ENCODE measurements at regions not wholly inside any gene's neighbourhood (a gene's known extent, or its start where the extent isn't known, plus 50 kb on each side); places are given as distances from the start of the nearest gene placed in this dataset.

DNA sequence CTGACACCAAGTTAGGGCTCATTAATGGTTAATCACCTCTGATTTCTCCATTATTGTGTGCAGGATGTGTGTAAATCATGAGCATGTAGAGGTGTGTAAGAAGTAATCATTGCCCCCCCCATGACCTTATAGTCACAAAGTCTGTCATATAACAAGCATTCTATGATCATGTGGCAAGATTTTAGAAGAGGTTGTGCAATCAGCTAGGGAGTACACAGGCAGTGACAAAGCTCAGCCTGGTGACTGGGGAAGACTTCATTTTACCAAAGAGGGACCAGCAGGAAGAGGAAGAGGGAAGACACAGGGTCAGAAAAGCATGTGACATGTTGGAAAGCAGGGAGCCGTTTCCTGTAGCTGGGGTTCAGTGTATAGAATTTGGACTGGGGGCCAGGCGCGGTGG, 176.5 kb upstream of the LARGE1 start:
- Histone ChIP-seq H3K4me3 (ENCODE audit: low read depth, low read length, poor library complexity, severe bottlenecking) (no peak overlapping the region), H3K27me3 (replicated peaks; ENCODE audit: insufficient read depth, low read depth, low read length, poor library complexity) (no peaks in the 10 kb centered on the region), H3K4me1 (ENCODE audit: insufficient read depth, low read length, poor library complexity, severe bottlenecking) (no peaks in the 10 kb centered on the region), H3K36me3 (ENCODE audit: insufficient read depth, low read length, poor library complexity, severe bottlenecking) (no peaks in the 10 kb centered on the region), H3K9me3 (ENCODE audit: low read depth, low read length, poor library complexity, severe bottlenecking) (peaks cover 14% of the 10 kb centered on the region), H3K27ac (ENCODE audit: low read depth, low read length, poor library complexity, severe bottlenecking) (no peak overlapping the region)
- ChIA-PET POLR2A (ENCODE audit: low non-redundant PET) (no interaction called here), CTCF (no interaction called here)
- intact Hi-C loops (cut with micrococcal nuclease; ENCODE audit: unreplicated experiment): no loop called here
- DNase-seq (ENCODE audit: low spot score): no peak
- TF ChIP-seq, protein P1, sequence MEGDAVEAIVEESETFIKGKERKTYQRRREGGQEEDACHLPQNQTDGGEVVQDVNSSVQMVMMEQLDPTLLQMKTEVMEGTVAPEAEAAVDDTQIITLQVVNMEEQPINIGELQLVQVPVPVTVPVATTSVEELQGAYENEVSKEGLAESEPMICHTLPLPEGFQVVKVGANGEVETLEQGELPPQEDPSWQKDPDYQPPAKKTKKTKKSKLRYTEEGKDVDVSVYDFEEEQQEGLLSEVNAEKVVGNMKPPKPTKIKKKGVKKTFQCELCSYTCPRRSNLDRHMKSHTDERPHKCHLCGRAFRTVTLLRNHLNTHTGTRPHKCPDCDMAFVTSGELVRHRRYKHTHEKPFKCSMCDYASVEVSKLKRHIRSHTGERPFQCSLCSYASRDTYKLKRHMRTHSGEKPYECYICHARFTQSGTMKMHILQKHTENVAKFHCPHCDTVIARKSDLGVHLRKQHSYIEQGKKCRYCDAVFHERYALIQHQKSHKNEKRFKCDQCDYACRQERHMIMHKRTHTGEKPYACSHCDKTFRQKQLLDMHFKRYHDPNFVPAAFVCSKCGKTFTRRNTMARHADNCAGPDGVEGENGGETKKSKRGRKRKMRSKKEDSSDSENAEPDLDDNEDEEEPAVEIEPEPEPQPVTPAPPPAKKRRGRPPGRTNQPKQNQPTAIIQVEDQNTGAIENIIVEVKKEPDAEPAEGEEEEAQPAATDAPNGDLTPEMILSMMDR (conservative IDR thresholded peaks at IDR 0.05; ENCODE audit: low read depth, low read length): no peak
- TF ChIP-seq EZH2 (IDR thresholded peaks at IDR 0.05; ENCODE audit: borderline replicate concordance, low read depth, low read length, poor library complexity, severe bottlenecking): no peak
- no TSS peak for BruUV-seq (replicated peaks)

GRCh38 chr22:34099278-34099677, 179.0 kb upstream of the LARGE1 start:
- TF ChIP-seq, protein P1 (conservative IDR thresholded peaks at IDR 0.05; ENCODE audit: low read depth, low read length): no peak
- no peak for TF ChIP-seq EZH2 (IDR thresholded peaks at IDR 0.05; ENCODE audit: borderline replicate concordance, low read depth, low read length, poor library complexity, severe bottlenecking)
- intact Hi-C loops (cut with micrococcal nuclease; ENCODE audit: unreplicated experiment): no loop called here
- Histone ChIP-seq H3K4me3 (ENCODE audit: low read depth, low read length, poor library complexity, severe bottlenecking) (no peak overlapping the region), H3K9me3 (ENCODE audit: low read depth, low read length, poor library complexity, severe bottlenecking) (peaks cover 21% of the 10 kb centered on the region), H3K27me3 (replicated peaks; ENCODE audit: insufficient read depth, low read depth, low read length, poor library complexity) (no peaks in the 10 kb centered on the region), H3K27ac (ENCODE audit: low read depth, low read length, poor library complexity, severe bottlenecking) (no peak overlapping the region), H3K4me1 (ENCODE audit: insufficient read depth, low read length, poor library complexity, severe bottlenecking) (no peaks in the 10 kb centered on the region), H3K36me3 (ENCODE audit: insufficient read depth, low read length, poor library complexity, severe bottlenecking) (no peaks in the 10 kb centered on the region)
- ChIA-PET POLR2A (ENCODE audit: low non-redundant PET) (no interaction called here), CTCF (no interaction called here)
- BruUV-seq (replicated peaks): no TSS peak
- no peak for DNase-seq (ENCODE audit: low spot score)

DNA sequence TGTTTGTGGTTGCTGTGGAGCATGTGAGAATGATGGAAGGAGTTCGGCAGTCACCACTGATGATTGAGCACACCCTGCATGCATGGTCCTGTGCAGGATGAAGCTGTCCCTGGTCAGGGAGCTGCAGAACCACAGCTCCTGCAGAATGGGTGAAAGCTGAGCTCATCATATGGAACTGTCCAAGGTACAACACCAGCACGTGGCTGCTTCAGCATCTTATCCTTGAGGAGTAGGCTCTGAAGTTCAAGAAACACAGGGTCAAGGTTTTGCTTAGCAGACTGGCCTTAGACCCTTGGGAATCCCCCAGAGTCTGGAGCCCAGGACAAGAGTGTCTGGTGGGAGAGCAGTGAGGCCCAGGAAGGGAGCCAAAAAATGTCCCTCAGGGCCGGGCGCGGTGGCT, 182.4 kb upstream of the LARGE1 start:
- TF ChIP-seq, protein P1 (conservative IDR thresholded peaks at IDR 0.05; ENCODE audit: low read depth, low read length): no peak
- TF ChIP-seq EZH2 (IDR thresholded peaks at IDR 0.05; ENCODE audit: borderline replicate concordance, low read depth, low read length, poor library complexity, severe bottlenecking): no peak
- H3K4me3 ChIP-seq (ENCODE audit: low read depth, low read length, poor library complexity, severe bottlenecking): no peak overlapping the region
- no peak for DNase-seq (ENCODE audit: low spot score)
- no TSS peak for BruUV-seq (replicated peaks)
- no peaks in the 10 kb centered on the region for H3K36me3 ChIP-seq (ENCODE audit: insufficient read depth, low read length, poor library complexity, severe bottlenecking)
- ChIA-PET CTCF (no interaction called here), POLR2A (ENCODE audit: low non-redundant PET) (no interaction called here)
- H3K27ac ChIP-seq (ENCODE audit: low read depth, low read length, poor library complexity, severe bottlenecking): no peak overlapping the region
- H3K27me3 ChIP-seq (replicated peaks; ENCODE audit: insufficient read depth, low read depth, low read length, poor library complexity): no peaks in the 10 kb centered on the region
- intact Hi-C loops (cut with micrococcal nuclease; ENCODE audit: unreplicated experiment): no loop called here
- peaks cover 20% of the 10 kb centered on the region for H3K9me3 ChIP-seq (ENCODE audit: low read depth, low read length, poor library complexity, severe bottlenecking)
- H3K4me1 ChIP-seq (ENCODE audit: insufficient read depth, low read length, poor library complexity, severe bottlenecking): no peaks in the 10 kb centered on the region

Measured in A673 (cell line).